Ammon's horn (tissue), 1 donor: ENCODE measurements at regions not wholly inside any gene's neighbourhood (a gene's known extent, or its start where the extent isn't known, plus 50 kb on each side); places are given as distances from the start of the nearest gene placed in this dataset.

Experiments
- DNase-seq: peaks from one replicate; pipeline ENCODE4 v3.0.0-alpha.2; 2016; ENCODE audit warnings: low spot score

- DNase-seq = no peak
Measured at GRCh38 chr6:91633374-91634111, 1046.7 kb upstream of the MAP3K7 start.

- no peak for DNase-seq
Measured at GRCh38 chr6:91632308-91632707, 1045.4 kb upstream of the MAP3K7 start.

- DNase-seq = no peak
Measured at GRCh38 chr6:91631227-91631626, 1044.4 kb upstream of the MAP3K7 start.

- no peak for DNase-seq
Measured at GRCh38 chr6:91626911-91627310, 1040.0 kb upstream of the MAP3K7 start.

- DNase-seq = no peak
Measured at GRCh38 chr6:91613481-91613880, 1026.6 kb upstream of the MAP3K7 start.

- DNase-seq = no peak
Measured at GRCh38 chr6:91611190-91611589, 1024.3 kb upstream of the MAP3K7 start.

- no peak for DNase-seq
Measured at GRCh38 chr6:91608428-91608827, 1021.6 kb upstream of the MAP3K7 start.

GRCh38 chr6:91606148-91606901, 1019.5 kb upstream of the MAP3K7 start:
- DNase-seq = no peak

GRCh38 chr6:91600561-91600960, 1013.7 kb upstream of the MAP3K7 start:
- DNase-seq = no peak

- DNase-seq = no peak
Measured at GRCh38 chr6:91590191-91590590, 1003.3 kb upstream of the MAP3K7 start.

GRCh38 chr6:91580635-91581034, 993.8 kb upstream of the MAP3K7 start:
- no peak for DNase-seq

GRCh38 chr6:91575032-91575431, 988.2 kb upstream of the MAP3K7 start:
- no peak for DNase-seq

GRCh38 chr6:91573826-91574416, 987.0 kb upstream of the MAP3K7 start:
- DNase-seq = no peak

- no peak for DNase-seq
Measured at GRCh38 chr6:91572878-91573277, 986.0 kb upstream of the MAP3K7 start.

GRCh38 chr6:91569071-91569470, 982.2 kb upstream of the MAP3K7 start:
- DNase-seq = no peak

- DNase-seq = no peak
Measured at GRCh38 chr6:91566467-91566866, 979.6 kb upstream of the MAP3K7 start.

GRCh38 chr6:91565207-91565606, 978.3 kb upstream of the MAP3K7 start:
- no peak for DNase-seq

- DNase-seq = no peak
Measured at GRCh38 chr6:91562955-91563354, 976.1 kb upstream of the MAP3K7 start.

- no peak for DNase-seq
Measured at GRCh38 chr6:91560409-91560808, 973.5 kb upstream of the MAP3K7 start.

GRCh38 chr6:91540902-91541301, 954.0 kb upstream of the MAP3K7 start:
- no peak for DNase-seq

GRCh38 chr6:91539456-91539855, 952.6 kb upstream of the MAP3K7 start:
- DNase-seq = no peak

- no peak for DNase-seq
Measured at GRCh38 chr6:91538622-91539021, 951.8 kb upstream of the MAP3K7 start.

- no peak for DNase-seq
Measured at GRCh38 chr6:91534614-91535013, 947.7 kb upstream of the MAP3K7 start.
